Effector memory CD8-positive, alpha-beta T cell (primary cell): ENCODE measurements at regions not wholly inside any gene's neighbourhood (a gene's known extent, or its start where the extent isn't known, plus 50 kb on each side); places are given as distances from the start of the nearest gene placed in this dataset.

ENCODE experiments used
- ATAC-seq: fragments of 150-1000 bp; cut with Tn5 transposase; replicated peaks from 2 replicates; pipeline ENCODE4 v1.10.0; 2021; ENCODE audit warnings: mild to moderate bottlenecking, moderate library complexity
- DNase-seq, 3 experiments: peaks; one replicate each; pipeline ENCODE4 v3.0.0; 2021
- H3K27ac Mint-ChIP-seq, 2 donors: one replicate each; pipeline ENCODE4 v1.8.0; 2022; ENCODE audit warnings: mild to moderate bottlenecking in 2 of 2, mixed read lengths in 2 of 2, moderate library complexity in 2 of 2
- H3K27me3 Mint-ChIP-seq, 2 donors: one replicate each; pipeline ENCODE4 v1.8.0; 2022; ENCODE audit warnings: mixed read lengths in 2 of 2
- H3K36me3 Mint-ChIP-seq: one replicate; pipeline ENCODE4 v1.8.0; 2022; ENCODE audit warnings: mild to moderate bottlenecking, moderate library complexity, mixed read lengths; ENCODE audit not compliant: insufficient read depth
- H3K4me1 Mint-ChIP-seq, 2 donors: one replicate each; pipeline ENCODE4 v1.8.0; 2022; ENCODE audit warnings: low read depth in 2 of 2, mixed read lengths in 2 of 2
- H3K4me3 Mint-ChIP-seq, 2 donors: one replicate each; pipeline ENCODE4 v1.8.0; 2022; ENCODE audit warnings: mild to moderate bottlenecking in 2 of 2, mixed read lengths in 2 of 2, moderate library complexity in 2 of 2
- H3K9me3 Mint-ChIP-seq, 2 donors: one replicate each; pipeline ENCODE4 v1.8.0; 2022; ENCODE audit warnings: mixed read lengths in 2 of 2

DNA sequence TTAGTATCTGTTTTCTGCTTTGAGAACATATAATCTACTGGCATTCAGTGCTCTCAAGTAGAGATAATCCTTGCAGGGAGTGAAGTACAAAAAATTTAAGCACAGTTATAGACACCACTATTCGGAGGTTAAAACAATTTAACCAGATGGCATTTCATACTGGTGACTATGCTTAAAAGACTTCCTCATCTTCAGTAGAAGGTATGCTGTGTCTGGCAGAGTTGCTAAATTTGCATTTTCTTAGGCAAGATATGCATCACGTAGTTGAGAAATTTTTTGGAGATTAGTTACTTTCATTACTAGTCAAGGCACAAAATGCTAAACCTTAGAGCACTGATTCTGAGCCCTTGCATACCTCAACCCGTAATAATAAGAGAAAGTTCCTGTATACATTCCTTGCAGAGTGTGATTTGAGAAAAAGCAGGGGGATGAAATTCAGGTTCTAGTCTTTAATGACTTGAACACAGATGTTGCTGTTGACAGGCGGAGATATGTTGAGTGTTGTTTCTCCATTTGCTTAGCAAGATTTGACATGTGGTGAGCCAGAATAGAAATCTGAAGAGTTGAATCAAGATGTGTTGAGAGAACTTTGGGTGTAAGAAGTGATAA, 70.8 kb upstream of the STARD4 start:
- no peaks in the 10 kb centered on the region for H3K4me1 Mint-ChIP-seq
- H3K4me3 Mint-ChIP-seq = no peak overlapping the region
- ATAC-seq = no peak
- H3K36me3 Mint-ChIP-seq = no peaks in the 10 kb centered on the region
- peaks cover 0 to 4% of the 10 kb centered on the region in 2 donors for H3K9me3 Mint-ChIP-seq
- H3K27ac Mint-ChIP-seq = no peak overlapping the region
- peaks cover 20 to 41% of the 10 kb centered on the region in 2 donors for H3K27me3 Mint-ChIP-seq
- no peak for DNase-seq

DNA sequence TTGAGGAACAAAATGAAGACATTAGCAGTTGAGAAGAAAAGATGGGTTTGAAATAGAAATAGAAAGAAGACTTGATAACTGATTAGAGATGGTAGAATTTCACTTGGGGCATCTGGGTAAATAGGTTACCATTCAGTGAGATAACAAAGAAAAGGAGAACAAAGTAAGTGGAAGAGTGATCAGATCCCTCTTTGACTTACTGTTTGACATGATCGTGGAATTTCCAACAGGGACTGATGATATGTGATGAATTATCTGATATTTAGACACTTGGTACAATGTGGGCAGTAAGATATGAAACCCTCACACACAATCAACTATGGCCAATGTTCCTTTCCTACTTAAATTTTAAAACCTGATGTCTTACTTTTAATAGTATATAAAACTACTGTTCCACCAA, 70.1 kb upstream of the STARD4 start:
- no peaks in the 10 kb centered on the region for H3K36me3 Mint-ChIP-seq
- no peak overlapping the region for H3K4me3 Mint-ChIP-seq
- H3K4me1 Mint-ChIP-seq = no peaks in the 10 kb centered on the region
- H3K27me3 Mint-ChIP-seq = peaks cover 19 to 37% of the 10 kb centered on the region in 2 donors
- ATAC-seq = no peak
- no peak overlapping the region for H3K27ac Mint-ChIP-seq
- DNase-seq = no peak
- peaks cover 0 to 4% of the 10 kb centered on the region in 2 donors for H3K9me3 Mint-ChIP-seq

DNA sequence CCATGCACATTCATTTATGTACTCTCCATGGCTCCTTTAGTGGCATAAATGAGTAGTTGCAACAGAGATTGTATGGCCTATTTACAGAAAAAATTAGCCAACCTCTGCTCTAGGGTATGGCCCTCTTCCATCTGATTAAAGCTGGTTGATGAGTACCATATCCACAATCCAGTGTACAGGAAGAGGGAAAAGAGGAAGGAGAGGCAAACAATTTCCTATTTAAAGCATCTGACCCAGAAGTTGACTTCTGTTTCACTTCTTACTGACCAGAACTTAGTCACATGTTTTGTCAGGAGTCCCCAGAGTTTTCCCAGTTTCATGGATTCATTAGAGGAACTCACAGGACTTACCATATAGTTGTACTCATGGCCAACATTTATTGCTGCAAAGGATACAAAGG, 68.6 kb upstream of the STARD4 start:
- Mint-ChIP-seq H3K27ac (no peak overlapping the region), H3K27me3 (peaks cover 19 to 37% of the 10 kb centered on the region in 2 donors), H3K9me3 (peaks cover 0 to 4% of the 10 kb centered on the region in 2 donors), H3K4me3 (no peak overlapping the region), H3K4me1 (no peaks in the 10 kb centered on the region), H3K36me3 (no peaks in the 10 kb centered on the region)
- no peak for ATAC-seq
- DNase-seq = no peak

DNA sequence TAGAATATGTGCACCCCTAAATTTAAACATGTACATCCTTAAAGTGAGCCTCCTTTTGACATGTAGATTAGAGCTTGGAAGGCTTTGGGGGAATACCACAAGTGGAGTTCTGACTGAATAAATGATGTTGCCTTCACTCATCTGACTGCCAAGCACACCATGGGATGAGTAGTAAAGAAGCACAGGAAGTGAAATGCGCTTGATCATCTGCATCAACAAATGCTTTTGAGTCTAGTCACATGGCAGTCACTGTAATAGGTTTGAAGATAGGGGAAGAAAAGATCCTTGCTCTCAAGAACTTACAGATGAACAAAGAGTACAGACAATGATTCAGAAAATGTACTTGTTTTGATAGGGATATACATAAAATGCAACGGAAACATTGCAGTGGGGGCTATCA, 62.0 kb upstream of the STARD4 start:
- Mint-ChIP-seq H3K27me3 (peaks cover 23 to 58% of the 10 kb centered on the region in 2 donors), H3K27ac (no peak overlapping the region), H3K9me3 (peaks cover 0 to 8% of the 10 kb centered on the region in 2 donors), H3K4me1 (no peaks in the 10 kb centered on the region), H3K4me3 (no peak overlapping the region), H3K36me3 (no peaks in the 10 kb centered on the region)
- no peak for DNase-seq
- ATAC-seq = no peak

DNA sequence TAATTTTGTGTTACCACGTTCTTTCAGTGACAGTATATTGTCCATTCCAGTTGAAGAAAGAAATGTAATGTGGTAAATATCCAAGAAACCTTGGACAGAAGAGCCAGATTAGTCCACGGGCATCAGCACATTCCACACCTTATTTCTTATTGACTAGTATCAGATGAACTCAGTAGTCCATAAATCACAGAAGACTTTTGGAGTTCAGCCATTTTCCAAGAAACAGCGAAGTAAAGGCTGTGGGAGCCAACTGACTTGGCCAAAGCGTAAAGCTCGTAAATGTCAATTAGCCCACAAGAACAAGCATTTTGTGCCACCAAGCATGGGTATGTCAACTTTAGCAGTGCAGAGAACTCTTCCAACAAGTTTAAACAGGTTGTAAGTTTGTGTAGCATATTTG, 60.2 kb upstream of the STARD4 start:
- ATAC-seq (no peak), DNase-seq (no peak)
- Mint-ChIP-seq H3K4me3 (no peak overlapping the region), H3K9me3 (peaks cover 0 to 8% of the 10 kb centered on the region in 2 donors), H3K27me3 (peaks cover 36 to 59% of the 10 kb centered on the region in 2 donors), H3K27ac (no peak overlapping the region), H3K4me1 (no peaks in the 10 kb centered on the region), H3K36me3 (no peaks in the 10 kb centered on the region)

DNA sequence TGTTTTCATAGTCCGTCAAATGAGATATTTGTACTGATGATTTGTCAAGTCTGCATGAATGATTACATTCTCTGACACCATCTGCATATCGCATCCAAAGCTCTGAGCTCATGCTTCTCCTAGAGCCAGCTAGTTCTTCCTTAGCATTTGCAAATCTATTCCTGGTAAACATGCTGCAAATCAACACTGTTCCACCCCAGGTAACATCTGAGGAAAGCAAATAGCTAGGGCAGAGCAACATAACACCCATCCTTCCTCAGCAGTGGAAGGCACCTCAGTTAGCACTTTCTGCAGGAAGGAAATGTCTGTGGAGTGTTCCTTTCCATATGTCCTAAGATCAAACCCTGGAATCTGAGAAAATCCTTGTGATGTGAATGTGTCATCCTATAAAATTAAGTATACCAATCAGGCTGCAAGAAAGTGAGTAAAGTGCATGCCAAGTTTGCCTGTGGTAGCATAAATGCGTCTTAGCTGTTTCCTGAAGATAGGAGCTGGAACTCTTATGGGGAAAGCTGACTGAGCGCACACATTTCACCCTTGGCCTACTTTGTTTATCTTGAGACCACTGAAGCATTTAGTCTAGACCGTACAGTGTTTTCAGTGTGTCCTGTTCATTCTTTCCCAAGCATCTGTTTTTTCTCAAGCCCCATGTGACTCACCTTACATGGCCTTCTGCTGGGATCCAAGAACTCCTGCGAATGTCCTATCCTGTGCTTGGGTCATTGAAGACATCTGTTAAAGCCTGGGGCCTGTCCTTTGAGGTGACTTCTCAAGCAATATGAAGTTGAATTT, 50.9 kb upstream of the STARD4 start:
- Mint-ChIP-seq H3K36me3 (no peaks in the 10 kb centered on the region), H3K27ac (no peak overlapping the region), H3K4me3 (no peak overlapping the region), H3K9me3 (peaks cover 0 to 2% of the 10 kb centered on the region in 2 donors), H3K4me1 (no peaks in the 10 kb centered on the region), H3K27me3 (peaks cover 22 to 26% of the 10 kb centered on the region in 2 donors)
- ATAC-seq = no peak
- DNase-seq = no peak

DNA sequence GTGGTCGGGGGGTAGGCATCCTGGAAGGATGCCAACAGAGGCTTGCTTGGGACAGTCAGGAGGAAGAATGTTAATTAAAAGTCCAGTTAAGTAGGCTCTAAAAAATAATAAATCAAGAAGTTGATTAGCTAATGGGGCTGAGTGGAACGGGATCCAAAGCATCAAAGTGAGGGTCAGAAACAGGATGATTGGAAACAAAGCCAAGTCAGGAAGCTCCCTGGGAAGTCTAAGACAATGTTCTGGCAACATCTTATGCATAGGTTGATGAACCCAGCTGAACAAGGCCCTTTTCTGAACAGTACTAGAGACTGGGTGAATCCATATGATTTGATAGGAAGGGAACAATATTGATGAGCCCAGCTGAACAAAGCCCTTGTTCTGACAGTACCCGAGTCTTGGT, 50.2 kb upstream of the STARD4 start:
- Mint-ChIP-seq H3K9me3 (peaks cover 0 to 2% of the 10 kb centered on the region in 2 donors), H3K4me3 (no peak overlapping the region), H3K27me3 (peaks cover 26 to 27% of the 10 kb centered on the region in 2 donors), H3K36me3 (no peaks in the 10 kb centered on the region), H3K4me1 (no peaks in the 10 kb centered on the region), H3K27ac (no peak overlapping the region)
- DNase-seq (no peak), ATAC-seq (no peak)
